PC-3 (cell line): ENCODE measurements at regions not wholly inside any gene's neighbourhood (a gene's known extent, or its start where the extent isn't known, plus 50 kb on each side); places are given as distances from the start of the nearest gene placed in this dataset.

Experiments used
- CTCF ChIP-seq: fragments of 300-600 bp; sonication (generic); conservative IDR thresholded peaks from 2 replicates; pipeline ENCODE4 v1.5.1; 2017; ENCODE audit warnings: antibody characterized with exemption, low read depth, mild to moderate bottlenecking, low read length
- EZH2phosphoT487 ChIP-seq: fragments of 300-600 bp; sonication (generic); IDR thresholded peaks from 2 replicates; pipeline ENCODE4 v1.6.1; 2018; ENCODE audit warnings: mild to moderate bottlenecking, antibody characterized with exemption, low read length, borderline replicate concordance

GRCh38 chr1:29473161-29473855 lies 237.0 kb downstream of the PTPRU start:
- no peak for TF ChIP-seq CTCF
- TF ChIP-seq EZH2phosphoT487: no peak
